ENCODE measurements at regions not wholly inside any gene's neighbourhood (a gene's known extent, or its start where the extent isn't known, plus 50 kb on each side); places are given as distances from the start of the nearest gene placed in this dataset.

DNA sequence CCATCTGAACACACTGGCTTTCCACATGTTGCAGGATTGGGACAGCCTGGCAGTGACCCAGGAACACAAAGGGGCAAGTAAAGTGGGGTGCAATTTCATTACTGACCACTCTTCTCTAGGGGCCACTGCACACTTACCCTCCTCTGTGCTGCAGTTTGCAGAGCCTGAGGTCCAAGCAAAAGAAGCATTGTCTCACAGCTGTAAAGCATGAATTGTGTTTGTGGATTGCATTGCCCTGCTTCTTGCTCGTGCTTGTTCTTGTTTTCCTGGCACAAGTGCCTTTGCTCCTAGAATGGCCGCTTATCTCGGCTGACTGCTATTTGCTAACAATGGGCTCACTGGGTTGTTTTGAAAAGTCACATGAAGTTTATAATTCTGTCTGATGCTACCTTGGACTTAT, 209.1 kb upstream of the JADE1 start:
- Mint-ChIP-seq H3K9me3 (no peaks in the 10 kb centered on the region), H3K27ac (no peak overlapping the region), H3K27me3 (ENCODE audit: insufficient read depth) (peaks cover 2% of the 10 kb centered on the region), H3K4me3 (no peak overlapping the region), H3K4me1 (ENCODE audit: low read depth) (peaks cover 53% of the 10 kb centered on the region), H3K36me3 (ENCODE audit: low read depth) (peaks cover 12% of the 10 kb centered on the region)
- TF ChIP-seq, protein P1, sequence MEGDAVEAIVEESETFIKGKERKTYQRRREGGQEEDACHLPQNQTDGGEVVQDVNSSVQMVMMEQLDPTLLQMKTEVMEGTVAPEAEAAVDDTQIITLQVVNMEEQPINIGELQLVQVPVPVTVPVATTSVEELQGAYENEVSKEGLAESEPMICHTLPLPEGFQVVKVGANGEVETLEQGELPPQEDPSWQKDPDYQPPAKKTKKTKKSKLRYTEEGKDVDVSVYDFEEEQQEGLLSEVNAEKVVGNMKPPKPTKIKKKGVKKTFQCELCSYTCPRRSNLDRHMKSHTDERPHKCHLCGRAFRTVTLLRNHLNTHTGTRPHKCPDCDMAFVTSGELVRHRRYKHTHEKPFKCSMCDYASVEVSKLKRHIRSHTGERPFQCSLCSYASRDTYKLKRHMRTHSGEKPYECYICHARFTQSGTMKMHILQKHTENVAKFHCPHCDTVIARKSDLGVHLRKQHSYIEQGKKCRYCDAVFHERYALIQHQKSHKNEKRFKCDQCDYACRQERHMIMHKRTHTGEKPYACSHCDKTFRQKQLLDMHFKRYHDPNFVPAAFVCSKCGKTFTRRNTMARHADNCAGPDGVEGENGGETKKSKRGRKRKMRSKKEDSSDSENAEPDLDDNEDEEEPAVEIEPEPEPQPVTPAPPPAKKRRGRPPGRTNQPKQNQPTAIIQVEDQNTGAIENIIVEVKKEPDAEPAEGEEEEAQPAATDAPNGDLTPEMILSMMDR (IDR thresholded peaks at IDR 0.05) = no peak
- DNase-seq = no peak

DNA sequence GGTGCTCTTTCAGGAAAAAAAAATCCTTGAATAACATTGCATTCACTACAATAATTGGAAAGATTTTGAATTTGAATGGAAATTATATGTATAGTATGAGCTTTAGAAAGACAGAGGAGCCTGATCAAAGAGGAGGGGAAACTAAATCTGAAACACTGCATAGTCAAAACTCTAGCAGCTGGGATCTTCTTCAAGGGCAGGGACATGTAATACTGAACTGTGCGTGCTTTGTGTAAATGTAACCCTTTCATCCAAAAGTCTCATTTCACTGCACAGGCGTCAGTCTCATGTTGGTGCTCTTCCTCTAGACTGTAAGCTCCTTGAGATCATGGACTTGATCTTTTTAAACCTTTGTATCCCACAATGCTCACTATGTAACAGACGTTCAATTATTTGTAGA, 212.0 kb upstream of the JADE1 start:
- H3K4me1 Mint-ChIP-seq (ENCODE audit: low read depth) = peaks cover 37% of the 10 kb centered on the region
- H3K36me3 Mint-ChIP-seq (ENCODE audit: low read depth) = peaks cover 24% of the 10 kb centered on the region
- DNase-seq = no peak
- H3K9me3 Mint-ChIP-seq = peaks cover 14% of the 10 kb centered on the region
- H3K4me3 Mint-ChIP-seq = no peak overlapping the region
- TF ChIP-seq, protein P1 (IDR thresholded peaks at IDR 0.05) = no peak
- H3K27me3 Mint-ChIP-seq (ENCODE audit: insufficient read depth) = peaks cover 2% of the 10 kb centered on the region
- H3K27ac Mint-ChIP-seq = no peak overlapping the region

DNA sequence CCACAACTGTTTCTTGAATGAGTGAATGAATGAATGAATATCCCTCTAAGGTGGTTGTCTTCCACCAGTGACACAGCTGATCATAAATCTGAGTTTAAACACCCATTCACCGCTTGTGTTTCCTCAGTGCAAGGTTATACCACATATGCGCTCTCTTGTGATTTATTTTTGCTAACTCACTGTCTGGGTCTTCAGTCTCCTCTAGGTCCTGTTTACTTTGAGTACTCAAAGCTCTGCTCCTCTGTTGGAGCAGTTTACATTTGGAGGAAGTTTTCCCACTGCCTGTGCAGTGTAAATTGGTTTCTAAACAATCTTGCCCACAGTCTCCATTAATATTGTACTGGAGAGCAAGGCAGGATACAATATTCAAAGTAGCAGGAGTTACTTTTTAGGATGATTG, 212.6 kb upstream of the JADE1 start:
- H3K36me3 Mint-ChIP-seq (ENCODE audit: low read depth) = peaks cover 24% of the 10 kb centered on the region

DNA sequence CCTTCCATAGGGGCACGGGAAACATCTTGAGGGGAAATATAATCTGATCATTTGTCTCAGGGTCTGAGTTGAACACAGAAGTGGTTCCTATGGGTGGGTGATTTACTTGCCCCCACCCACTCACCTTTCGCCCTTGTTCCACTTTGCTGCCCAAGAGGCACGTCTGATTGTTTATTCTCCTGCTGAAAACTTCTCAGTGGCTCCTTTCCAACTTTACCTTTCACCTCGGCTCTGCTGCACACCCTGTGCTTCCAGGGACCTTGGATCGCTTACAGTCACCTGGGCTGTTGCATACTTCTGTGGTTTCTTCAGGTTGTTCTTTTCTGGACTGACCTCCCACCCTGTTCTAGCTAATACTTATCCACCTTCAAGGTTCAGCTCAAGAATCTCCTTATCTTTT, 213.4 kb upstream of the JADE1 start:
- H3K4me1 Mint-ChIP-seq (ENCODE audit: low read depth) = peaks cover 25% of the 10 kb centered on the region
- no peak for DNase-seq
- no peak overlapping the region for H3K4me3 Mint-ChIP-seq
- H3K27ac Mint-ChIP-seq = no peak overlapping the region
- peaks cover 2% of the 10 kb centered on the region for H3K27me3 Mint-ChIP-seq (ENCODE audit: insufficient read depth)
- H3K9me3 Mint-ChIP-seq = peaks cover 14% of the 10 kb centered on the region
- TF ChIP-seq, protein P1 (IDR thresholded peaks at IDR 0.05) = no peak
- peaks cover 24% of the 10 kb centered on the region for H3K36me3 Mint-ChIP-seq (ENCODE audit: low read depth)

More for the DNA sequence above, 212.6 kb upstream of the JADE1 start:
- peaks cover 14% of the 10 kb centered on the region for H3K9me3 Mint-ChIP-seq
- H3K27ac Mint-ChIP-seq = no peak overlapping the region
- no peak overlapping the region for H3K4me3 Mint-ChIP-seq
- peaks cover 32% of the 10 kb centered on the region for H3K4me1 Mint-ChIP-seq (ENCODE audit: low read depth)
- peaks cover 2% of the 10 kb centered on the region for H3K27me3 Mint-ChIP-seq (ENCODE audit: insufficient read depth)
- TF ChIP-seq, protein P1 (IDR thresholded peaks at IDR 0.05) = no peak
- no peak for DNase-seq

DNA sequence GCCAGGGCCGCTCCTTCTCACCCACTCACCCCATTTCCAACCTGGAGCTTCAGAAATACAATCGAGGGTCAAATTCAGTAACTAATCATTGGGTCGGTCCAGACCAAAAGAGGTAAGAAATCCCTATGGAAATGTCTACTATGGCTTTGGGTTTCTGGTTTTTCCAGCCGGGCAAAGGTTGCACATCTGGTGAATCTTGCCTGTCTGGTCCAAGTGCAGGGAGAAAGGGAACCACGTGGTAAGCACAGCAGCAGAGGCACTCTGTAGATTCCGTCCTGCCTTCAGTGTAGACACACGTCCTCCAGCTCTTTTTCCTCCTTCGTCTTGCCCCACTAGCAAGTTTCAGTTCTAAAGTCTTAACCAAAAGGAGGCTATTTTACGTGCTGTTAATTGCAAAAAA, 218.0 kb upstream of the JADE1 start:
- H3K9me3 Mint-ChIP-seq = peaks cover 14% of the 10 kb centered on the region
- H3K36me3 Mint-ChIP-seq (ENCODE audit: low read depth) = peaks cover 20% of the 10 kb centered on the region
- H3K27me3 Mint-ChIP-seq (ENCODE audit: insufficient read depth) = peaks cover 3% of the 10 kb centered on the region
- no peaks in the 10 kb centered on the region for H3K4me1 Mint-ChIP-seq (ENCODE audit: low read depth)
- TF ChIP-seq, protein P1 (IDR thresholded peaks at IDR 0.05) = no peak
- H3K4me3 Mint-ChIP-seq = no peak overlapping the region
- DNase-seq = no peak
- H3K27ac Mint-ChIP-seq = no peak overlapping the region

DNA sequence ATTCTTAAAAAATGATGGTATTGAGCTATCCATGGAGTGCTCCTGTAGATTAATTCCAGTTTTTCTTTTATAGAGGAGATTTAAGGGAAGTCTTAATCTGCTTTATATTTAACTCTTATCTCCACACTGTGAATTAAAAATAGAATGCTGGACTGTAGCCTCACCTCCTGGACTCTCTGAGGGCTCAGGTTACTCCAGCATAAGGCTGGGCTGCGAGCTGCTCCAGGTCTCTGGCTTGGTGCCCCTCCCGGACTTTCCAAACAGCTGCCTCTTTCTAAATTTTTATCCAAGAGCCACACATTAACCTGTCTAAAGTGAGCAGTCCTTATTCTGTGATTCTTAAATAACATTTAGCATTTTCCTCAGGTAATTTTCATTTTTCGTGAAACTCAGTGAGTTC, 218.7 kb upstream of the JADE1 start:
- no peaks in the 10 kb centered on the region for H3K4me1 Mint-ChIP-seq (ENCODE audit: low read depth)
- H3K27me3 Mint-ChIP-seq (ENCODE audit: insufficient read depth) = peaks cover 3% of the 10 kb centered on the region
- H3K27ac Mint-ChIP-seq = no peak overlapping the region
- peaks cover 13% of the 10 kb centered on the region for H3K36me3 Mint-ChIP-seq (ENCODE audit: low read depth)
- no peak overlapping the region for H3K4me3 Mint-ChIP-seq
- peaks cover 14% of the 10 kb centered on the region for H3K9me3 Mint-ChIP-seq
- DNase-seq = no peak
- TF ChIP-seq, protein P1 (IDR thresholded peaks at IDR 0.05) = no peak

Data from HFFc6 (cell line).